H1 (cell line): ENCODE measurements at regions not wholly inside any gene's neighbourhood (a gene's known extent, or its start where the extent isn't known, plus 50 kb on each side); places are given as distances from the start of the nearest gene placed in this dataset.

Experiments
- CTCF ChIA-PET: fragments of 300-600 bp; sonication (Branson Sonifier 250); formaldehyde crosslinking; loops from one replicate; lab custom pipeline; 2021; ENCODE audit not compliant: partially characterized antibody; lab: Charles Lee
- POLR2A ChIA-PET: fragments of 300-600 bp; sonication (Branson Sonifier 250); formaldehyde crosslinking; loops from one replicate; lab custom pipeline; 2021; ENCODE audit warnings: inconsistent platforms; ENCODE audit not compliant: partially characterized antibody; lab: Charles Lee
- DNase-seq, 2 experiments: peaks; one replicate each; pipeline versions ENCODE4 v3.0.0 to v3.0.0-alpha.2; 2010 to 2022; ENCODE audit warnings: low spot score in 2 of 2, low read depth in 1 of 2, mixed read lengths in 1 of 2
- FAIRE-seq: peaks from 2 replicates; lab custom pipeline; 2011; peaks lifted over from hg19 to GRCh38; lab: Jason Lieb, UNC
- H2AFZ ChIP-seq: 2 replicates; pipeline ENCODE4 v1.8.1; 2012; ENCODE audit warnings: low read length, inconsistent platforms
- H2AK5ac ChIP-seq: 2 replicates; pipeline ENCODE4 v1.6.1; 2013; ENCODE audit warnings: low read depth, low read length
- H2BK120ac ChIP-seq: replicated peaks from 2 replicates; pipeline ENCODE3; 2013; ENCODE audit warnings: low read depth, low read length, inconsistent platforms
- H2BK12ac ChIP-seq: 2 replicates; pipeline ENCODE4 v1.6.1; 2013; ENCODE audit warnings: low read depth, low read length
- H2BK15ac ChIP-seq: 2 replicates; pipeline ENCODE4 v1.6.1; 2013; ENCODE audit warnings: low read length
- H2BK20ac ChIP-seq: 2 replicates; pipeline ENCODE4 v1.6.1; 2013; ENCODE audit warnings: low read length
- H2BK5ac ChIP-seq: 2 replicates; pipeline ENCODE4 v1.6.1; 2013; ENCODE audit warnings: low read depth, low read length
- H3K14ac ChIP-seq: 2 replicates; pipeline ENCODE4 v1.6.1; 2013; ENCODE audit warnings: inconsistent platforms; ENCODE audit not compliant: insufficient read length
- H3K18ac ChIP-seq: 2 replicates; pipeline ENCODE4 v1.6.1; 2013; ENCODE audit warnings: low read length; ENCODE audit errors: extremely low read depth
- H3K23ac ChIP-seq: 2 replicates; pipeline ENCODE4 v1.6.1; 2013; ENCODE audit warnings: inconsistent platforms; ENCODE audit not compliant: insufficient read length
- H3K23me2 ChIP-seq: 2 replicates; pipeline ENCODE4 v1.6.1; 2013; ENCODE audit warnings: low read depth, low read length
- H3K27ac ChIP-seq: 2 replicates; pipeline ENCODE4 v1.6.1; 2011; ENCODE audit warnings: low read depth, low read length, inconsistent platforms
- H3K27me3 ChIP-seq, 4 experiments: replicated peaks in 1 of 4; 1 replicate in 1 of 4; 2 replicates in 3 of 4; pipeline versions ENCODE4 v1.6.1 to v1.8.1; 2011 to 2013; ENCODE audit warnings: low read length in 3 of 4, mild to moderate bottlenecking in 3 of 4, inconsistent platforms in 2 of 4, mixed read lengths in 2 of 4, moderate library complexity in 1 of 4; ENCODE audit not compliant: control insufficient read depth in 3 of 4, insufficient read depth in 3 of 4; ENCODE audit errors: extremely low read depth in 1 of 4
- H3K36me3 ChIP-seq, 4 experiments: 2 replicates each; pipeline versions ENCODE4 v1.6.1 to v1.8.1; 2011 to 2013; ENCODE audit warnings: mild to moderate bottlenecking in 4 of 4, low read length in 3 of 4, moderate library complexity in 2 of 4, control low read depth in 1 of 4, inconsistent platforms in 1 of 4; ENCODE audit not compliant: insufficient read depth in 4 of 4, control insufficient read depth in 2 of 4
- H3K4ac ChIP-seq: replicated peaks from 2 replicates; pipeline ENCODE3; 2013; ENCODE audit warnings: low read length, low read depth, mixed read lengths, inconsistent platforms; ENCODE audit not compliant: insufficient read length
- H3K4me1 ChIP-seq, 4 experiments: replicated peaks in 1 of 4; 1 replicate in 1 of 4; 2 replicates in 3 of 4; pipeline versions ENCODE4 v1.6.1 to v1.8.1; 2011 to 2013; ENCODE audit warnings: low read length in 3 of 4, inconsistent platforms in 2 of 4, mixed read lengths in 1 of 4; ENCODE audit not compliant: insufficient read depth in 4 of 4, control insufficient read depth in 3 of 4
- H3K4me2 ChIP-seq, 2 experiments: 2 replicates each; pipeline versions ENCODE4 v1.6.1 to v1.8.1; 2011 to 2013; ENCODE audit warnings: low read depth in 2 of 2, low read length in 2 of 2, control low read depth in 1 of 2, inconsistent platforms in 1 of 2, mild to moderate bottlenecking in 1 of 2; ENCODE audit not compliant: insufficient read depth in 1 of 2
- H3K4me3 ChIP-seq, 4 experiments: fragments of 200-600, 300-600 bp in 1 of 4; sonication (generic), shearing (Covaris generic), sonication (Bioruptor Twin) in 1 of 4; 2 replicates each; pipeline versions ENCODE4 v1.5.1 to v1.8.1; 2011 to 2016; ENCODE audit warnings: low read length in 4 of 4, low read depth in 3 of 4, control low read depth in 2 of 4, inconsistent platforms in 2 of 4, mild to moderate bottlenecking in 2 of 4, mixed read lengths in 1 of 4, moderate library complexity in 1 of 4; ENCODE audit not compliant: insufficient read depth in 2 of 4; ENCODE audit errors: extremely low read depth in 1 of 4
- H3K56ac ChIP-seq: replicated peaks from 2 replicates; pipeline ENCODE3; 2013; ENCODE audit warnings: low read depth, mild to moderate bottlenecking, mixed read lengths, low read length, inconsistent platforms; ENCODE audit not compliant: insufficient read length
- H3K79me1 ChIP-seq: 2 replicates; pipeline ENCODE4 v1.6.1; 2013; ENCODE audit warnings: low read depth, low read length, control low read depth
- H3K79me2 ChIP-seq, 2 experiments: 2 replicates each; pipeline versions ENCODE4 v1.6.1 to v1.8.1; 2012 to 2013; ENCODE audit warnings: low read length in 2 of 2, mild to moderate bottlenecking in 2 of 2, inconsistent platforms in 1 of 2; ENCODE audit not compliant: insufficient read depth in 2 of 2, control insufficient read depth in 1 of 2
- H3K9ac ChIP-seq, 4 experiments: replicated peaks in 1 of 4; 1 replicate in 1 of 4; 2 replicates in 3 of 4; pipeline versions ENCODE4 v1.6.1 to v1.8.1; 2011 to 2013; ENCODE audit warnings: low read depth in 3 of 4, low read length in 3 of 4, control low read depth in 2 of 4, mild to moderate bottlenecking in 2 of 4, moderate library complexity in 2 of 4, inconsistent platforms in 1 of 4; ENCODE audit errors: extremely low read depth in 1 of 4
- H3K9me3 ChIP-seq, 2 experiments: 2 replicates each; pipeline versions ENCODE4 v1.6.1 to v1.8.1; 2012 to 2013; ENCODE audit warnings: mild to moderate bottlenecking in 2 of 2, moderate library complexity in 2 of 2, control low read depth in 1 of 2, inconsistent platforms in 1 of 2, low read depth in 1 of 2, low read length in 1 of 2, mixed read lengths in 1 of 2; ENCODE audit not compliant: insufficient read depth in 2 of 2
- H4K20me1 ChIP-seq, 2 experiments: replicated peaks in 1 of 2; 2 replicates each; pipeline versions ENCODE3 to v1.8.1; 2011 to 2013; ENCODE audit warnings: inconsistent platforms in 2 of 2, low read length in 2 of 2, mild to moderate bottlenecking in 1 of 2; ENCODE audit not compliant: insufficient read depth in 2 of 2, control insufficient read depth in 1 of 2
- H4K5ac ChIP-seq: 2 replicates; pipeline ENCODE4 v1.6.1; 2013; ENCODE audit warnings: low read length, low read depth, mixed read lengths, inconsistent platforms; ENCODE audit not compliant: insufficient read length
- H4K8ac ChIP-seq: 2 replicates; pipeline ENCODE4 v1.8.0; 2013; ENCODE audit warnings: mild to moderate bottlenecking, moderate library complexity, low read length, inconsistent platforms; ENCODE audit not compliant: insufficient read depth; ENCODE audit errors: extremely low read depth
- H4K91ac ChIP-seq: replicated peaks from 2 replicates; pipeline ENCODE3; 2013; ENCODE audit warnings: low read length, mixed read lengths, inconsistent platforms; ENCODE audit not compliant: insufficient read length
- BACH1 ChIP-seq: IDR thresholded peaks from 2 replicates; pipeline ENCODE4 v1.6.1; 2012; ENCODE audit warnings: low read length, improper control_type of control experiment
- BRCA1 ChIP-seq: IDR thresholded peaks from 2 replicates; pipeline ENCODE4 v1.6.1; 2012; ENCODE audit warnings: low read depth, low read length, improper control_type of control experiment
- FOSL1 ChIP-seq: IDR thresholded peaks from 2 replicates; pipeline ENCODE4 v1.6.1; 2011; ENCODE audit warnings: mild to moderate bottlenecking, low read depth, low read length, moderate library complexity; ENCODE audit not compliant: insufficient read depth
- GTF2F1 ChIP-seq: IDR thresholded peaks from 2 replicates; pipeline ENCODE4 v1.6.1; 2012; ENCODE audit warnings: low read depth, low read length, improper control_type of control experiment, borderline replicate concordance
- POLR2AphosphoS5 ChIP-seq: IDR thresholded peaks from 2 replicates; pipeline ENCODE4 v1.6.1; 2011; ENCODE audit warnings: low read depth, low read length
- RXRA ChIP-seq: IDR thresholded peaks from 2 replicates; pipeline ENCODE4 v1.6.1; 2011; ENCODE audit warnings: low read depth, mild to moderate bottlenecking, low read length, moderate library complexity; ENCODE audit not compliant: insufficient read depth
- SRF ChIP-seq: IDR thresholded peaks from 2 replicates; pipeline ENCODE4 v1.6.1; 2011; ENCODE audit warnings: mild to moderate bottlenecking, low read depth, low read length, moderate library complexity
- TCF12 ChIP-seq: IDR thresholded peaks from 2 replicates; pipeline ENCODE4 v1.6.1; 2011; ENCODE audit warnings: low read depth, mild to moderate bottlenecking, low read length
- WGBS, 2 experiments: shearing (Covaris generic) in 1 of 2; methylation state at CpG; one replicate each; pipeline versions ENCODE4 v1.1.6 to v1.1.7; 2013 to 2015; ENCODE audit warnings: low lambda C conversion rate in 2 of 2, mixed read lengths in 2 of 2, inconsistent platforms in 1 of 2, low coverage in 1 of 2, missing lambda C conversion rate in 1 of 2; ENCODE audit not compliant: insufficient replicate concordance in 2 of 2, insufficient coverage in 1 of 2, insufficient read length in 1 of 2; ENCODE audit errors: extremely low coverage in 1 of 2, missing lambda C conversion rate in 1 of 2; 5-methylcytosine and 5-hydroxymethylcytosine counted together
- TF ChIP-seq, protein P1 (sequence below): IDR thresholded peaks from 2 replicates; pipeline ENCODE4 v1.6.1; 2011; ENCODE audit warnings: low read depth, mild to moderate bottlenecking, low read length; ENCODE audit not compliant: insufficient read depth
- TF ChIP-seq, protein P2 (sequence below): IDR thresholded peaks from 2 replicates; pipeline ENCODE4 v1.6.1; 2012; ENCODE audit warnings: low read length, inconsistent platforms

GRCh38 chr10:130929422-130930325, 381.8 kb downstream of the TCERG1L start:
- Histone ChIP-seq H3K56ac (no peak overlapping the region), H4K20me1 (peaks cover 0 to 11% of the 10 kb centered on the region in 2 experiments), H3K79me1 (no peaks in the 10 kb centered on the region), H4K91ac (no peak overlapping the region), H3K14ac (no peak overlapping the region), H3K23me2 (peaks cover 20% of the 10 kb centered on the region; the same call in 1 of the 2 replicates), H2BK15ac (no peak overlapping the region), H2AFZ (no peak overlapping the region), H4K5ac (no peak overlapping the region), H3K9me3 (no peaks in the 10 kb centered on the region), H2AK5ac (no peak overlapping the region), H3K4ac (no peak overlapping the region), H3K9ac (no peak overlapping the region), H3K27me3 (no peaks in the 10 kb centered on the region), H3K4me1 (peaks cover 0 to 12% (median 5%) of the 10 kb centered on the region in 4 experiments; a peak in 5 of 7 replicates), H2BK12ac (no peak overlapping the region), H2BK120ac (no peak overlapping the region), H3K27ac (no peak overlapping the region), H2BK5ac (no peak overlapping the region), H3K36me3 (no peaks in the 10 kb centered on the region; a peak in 1 of 8 replicates), H4K8ac (no peak overlapping the region; the same call in 1 of the 2 replicates), H3K79me2 (no peaks in the 10 kb centered on the region), H3K18ac (no peak overlapping the region), H3K4me2 (no peak overlapping the region), H2BK20ac (no peak overlapping the region), H3K4me3 (no peak overlapping the region), H3K23ac (no peak overlapping the region)
- POLR2A ChIA-PET = no interaction called here
- DNase-seq (no peak), FAIRE-seq (no peak)
- CTCF ChIA-PET = interaction anchor here (0.7 kb wide), 1 partner anchor 30 kb away, joined by 3 read pairs; no protein-coding TSS in a partner anchor
- 85% methylated on average over 17 of the region's 17 CpGs; no CpG with 5 or more reads in 1 of the 2 experiments for WGBS, 2 experiments
- TF ChIP-seq, protein P1, sequence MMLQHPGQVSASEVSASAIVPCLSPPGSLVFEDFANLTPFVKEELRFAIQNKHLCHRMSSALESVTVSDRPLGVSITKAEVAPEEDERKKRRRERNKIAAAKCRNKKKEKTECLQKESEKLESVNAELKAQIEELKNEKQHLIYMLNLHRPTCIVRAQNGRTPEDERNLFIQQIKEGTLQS = no peak
- no peak for TF ChIP-seq POLR2AphosphoS5
- TF ChIP-seq RXRA = no peak
- no peak for TF ChIP-seq FOSL1
- no peak for TF ChIP-seq BRCA1
- no peak for TF ChIP-seq TCF12
- no peak for TF ChIP-seq SRF
- no peak for TF ChIP-seq BACH1
- TF ChIP-seq, protein P2, sequence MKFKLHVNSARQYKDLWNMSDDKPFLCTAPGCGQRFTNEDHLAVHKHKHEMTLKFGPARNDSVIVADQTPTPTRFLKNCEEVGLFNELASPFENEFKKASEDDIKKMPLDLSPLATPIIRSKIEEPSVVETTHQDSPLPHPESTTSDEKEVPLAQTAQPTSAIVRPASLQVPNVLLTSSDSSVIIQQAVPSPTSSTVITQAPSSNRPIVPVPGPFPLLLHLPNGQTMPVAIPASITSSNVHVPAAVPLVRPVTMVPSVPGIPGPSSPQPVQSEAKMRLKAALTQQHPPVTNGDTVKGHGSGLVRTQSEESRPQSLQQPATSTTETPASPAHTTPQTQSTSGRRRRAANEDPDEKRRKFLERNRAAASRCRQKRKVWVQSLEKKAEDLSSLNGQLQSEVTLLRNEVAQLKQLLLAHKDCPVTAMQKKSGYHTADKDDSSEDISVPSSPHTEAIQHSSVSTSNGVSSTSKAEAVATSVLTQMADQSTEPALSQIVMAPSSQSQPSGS = no peak
- TF ChIP-seq GTF2F1 = no peak
